Stimulated activated naive CD8-positive, alpha-beta T cell treated with anti-CD3 and anti-CD28 coated beads, Interleukin-15, Interleukin-2, amounts not matched to agents 100 U/mL and 50 U/mL, for 24 hours (primary cell): ENCODE measurements at regions not wholly inside any gene's neighbourhood (a gene's known extent, or its start where the extent isn't known, plus 50 kb on each side); places are given as distances from the start of the nearest gene placed in this dataset.

Source experiments
- ATAC-seq: fragments of 150-1000 bp; cut with Tn5 transposase; one replicate; pipeline ENCODE4 v1.10.0; 2021
- DNase-seq: peaks from one replicate; pipeline ENCODE4 v3.0.0; 2021

GRCh38 chr3:99500485-99500884 lies 137.9 kb upstream of the COL8A1 start:
- ATAC-seq, result no peak
- no peak for DNase-seq

GRCh38 chr3:99499235-99500158 lies 138.9 kb upstream of the COL8A1 start:
- DNase-seq (no peak), ATAC-seq (no peak)

DNA sequence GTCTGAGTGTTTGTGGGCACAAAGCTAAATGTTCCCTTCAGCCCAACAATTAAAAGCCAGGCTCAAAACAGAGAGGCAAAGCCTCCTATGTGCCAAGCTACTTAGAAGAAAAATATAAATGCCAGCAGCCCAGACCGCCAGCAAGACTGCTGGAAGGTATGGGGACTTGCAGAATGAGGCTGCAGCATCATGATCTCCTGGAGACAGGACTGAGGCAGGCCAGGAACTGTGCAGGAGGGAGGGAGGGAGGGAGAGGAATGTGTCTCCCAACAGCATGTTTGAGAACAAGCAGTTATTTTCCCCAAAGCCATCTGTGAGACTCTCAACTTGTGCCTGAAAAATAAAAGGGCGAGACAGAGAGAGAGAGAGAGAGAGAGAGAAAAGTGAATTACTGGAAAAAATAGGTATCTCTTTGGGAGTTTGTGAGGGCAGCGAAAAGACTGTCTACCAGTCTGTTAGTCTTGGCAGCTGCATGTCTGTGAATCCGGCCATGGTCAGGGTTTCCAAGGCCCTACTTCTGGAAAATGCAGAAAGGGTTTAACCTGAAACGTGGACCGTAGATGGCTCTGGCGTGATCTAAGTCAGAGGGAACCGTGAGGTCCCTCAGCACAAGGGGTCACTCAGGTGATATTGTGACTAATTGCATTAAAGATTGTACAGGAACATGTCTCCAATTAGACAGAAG lies 139.7 kb upstream of the COL8A1 start:
- no peak for DNase-seq
- ATAC-seq, result no peak

DNA sequence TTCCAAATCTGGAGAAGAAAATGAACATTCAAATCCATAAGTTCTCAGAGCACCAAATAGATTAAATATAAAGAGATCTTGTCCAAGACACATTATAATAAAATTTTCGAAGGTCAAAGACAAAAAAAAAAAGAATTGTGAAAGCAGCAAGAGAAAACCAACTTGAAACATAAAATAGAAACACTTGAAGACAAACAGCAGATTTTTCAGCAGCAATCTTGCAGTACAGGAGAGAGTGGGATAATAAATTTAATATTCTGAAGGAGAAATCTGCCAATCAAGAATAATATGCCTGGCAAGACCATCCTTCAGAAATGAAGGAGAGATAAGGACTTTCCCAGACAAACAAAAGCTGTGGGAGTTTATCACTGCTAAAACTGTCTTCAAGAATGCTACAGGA lies 150.5 kb upstream of the COL8A1 start:
- ATAC-seq, result no peak
- no peak for DNase-seq

GRCh38 chr3:99485286-99485685 lies 153.1 kb upstream of the COL8A1 start:
- ATAC-seq (no peak), DNase-seq (no peak)

GRCh38 chr3:99484871-99485270 lies 153.5 kb upstream of the COL8A1 start:
- DNase-seq, result no peak
- no peak for ATAC-seq

GRCh38 chr3:99483841-99484240 lies 154.6 kb upstream of the COL8A1 start:
- no peak for ATAC-seq
- DNase-seq, result no peak

DNA sequence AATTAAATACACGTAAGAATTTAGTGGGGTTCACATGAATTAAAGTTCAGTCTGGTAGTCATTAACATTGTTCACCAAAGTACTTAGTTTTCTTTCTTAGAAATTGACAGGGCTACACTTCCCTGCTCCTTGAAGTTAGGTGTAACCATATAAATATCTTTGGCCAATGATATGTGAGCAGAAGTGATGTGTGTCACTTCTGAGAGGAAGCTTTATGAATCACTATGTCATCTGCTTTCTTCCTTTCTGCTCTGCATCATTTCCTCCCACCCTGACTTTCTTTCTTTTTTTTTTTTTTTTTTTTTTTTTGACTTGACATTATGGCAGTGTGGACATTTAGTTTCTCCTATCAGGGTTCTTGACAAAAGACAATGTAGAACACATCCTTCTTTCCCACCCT lies 156.2 kb upstream of the COL8A1 start:
- DNase-seq (no peak), ATAC-seq (no peak)

DNA sequence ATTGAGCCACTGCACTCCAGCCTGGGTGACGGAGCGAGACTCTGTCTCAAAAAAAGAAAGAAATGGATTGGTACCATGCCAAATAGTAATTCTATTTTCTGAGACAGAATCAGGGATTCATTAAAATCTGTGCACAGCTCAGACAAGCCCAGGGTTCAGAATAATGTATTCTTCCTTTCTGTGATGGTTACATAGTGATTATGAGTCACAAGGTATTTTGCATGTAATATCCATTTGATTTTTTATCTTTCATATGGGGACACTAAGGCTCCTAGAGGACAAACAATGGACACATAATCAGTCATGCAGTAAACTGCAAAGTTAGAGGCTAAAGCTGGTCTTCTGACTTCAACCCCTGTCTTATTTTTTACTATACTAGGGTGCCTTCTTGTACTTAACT lies 156.8 kb upstream of the COL8A1 start:
- ATAC-seq (no peak), DNase-seq (no peak)

GRCh38 chr3:99479768-99480167 lies 158.6 kb upstream of the COL8A1 start:
- no peak for ATAC-seq
- no peak for DNase-seq

DNA sequence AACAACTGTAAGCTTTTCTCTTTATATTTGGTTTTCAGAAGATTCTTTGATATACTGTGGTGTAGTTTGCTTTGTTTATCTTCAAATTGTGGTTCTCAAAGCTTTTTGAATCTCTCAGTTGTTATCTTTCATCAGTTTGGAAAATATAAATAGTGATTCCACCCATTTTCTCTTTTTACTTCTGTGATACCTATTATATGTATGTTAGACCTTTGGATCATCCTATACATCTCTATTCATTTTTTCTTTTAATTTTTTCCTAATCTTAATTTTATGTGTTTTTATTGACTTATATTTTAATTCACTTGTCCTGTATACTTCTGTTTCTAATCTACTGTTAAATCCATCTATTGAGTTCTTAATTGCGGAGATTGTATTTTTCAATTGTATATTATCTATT lies 160.7 kb upstream of the COL8A1 start:
- DNase-seq, result no peak
- no peak for ATAC-seq

DNA sequence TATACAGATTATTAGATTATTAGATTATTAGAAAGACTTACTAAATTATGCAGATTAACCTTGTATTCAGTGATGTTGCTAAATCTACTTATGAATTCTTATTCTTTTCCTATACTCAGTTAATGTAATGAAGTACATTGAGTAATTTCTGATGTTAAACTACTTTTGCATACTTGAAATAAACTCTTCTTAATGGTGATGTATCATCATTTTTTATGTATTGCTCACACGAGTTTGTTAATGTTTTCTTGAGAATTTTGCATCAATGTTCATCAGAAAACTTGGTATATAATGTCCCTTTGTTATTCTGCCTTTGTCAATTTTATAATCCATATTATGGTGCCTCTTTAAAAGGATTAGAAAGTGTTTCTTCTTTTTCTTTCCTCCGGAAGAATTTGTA lies 163.2 kb upstream of the COL8A1 start:
- no peak for ATAC-seq
- no peak for DNase-seq

DNA sequence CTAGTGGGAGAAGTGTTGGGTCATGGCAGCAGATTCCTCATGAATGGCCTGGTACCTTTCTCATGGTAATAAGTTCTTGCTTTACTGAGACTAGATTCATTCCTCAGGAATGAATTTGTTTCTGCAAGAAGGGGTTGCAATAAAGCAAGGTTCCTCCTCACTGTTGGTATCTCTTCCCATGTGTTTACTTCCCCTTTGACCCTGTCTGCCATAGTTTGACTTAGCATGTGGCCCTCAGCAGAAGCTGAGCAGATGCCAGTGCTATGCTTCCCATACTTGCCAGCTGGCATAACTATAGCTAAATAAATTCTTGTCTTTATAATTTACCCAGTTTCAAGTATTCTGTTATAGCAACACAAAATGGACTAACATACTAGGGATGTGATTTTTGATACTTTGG lies 163.6 kb upstream of the COL8A1 start:
- no peak for ATAC-seq

DNA sequence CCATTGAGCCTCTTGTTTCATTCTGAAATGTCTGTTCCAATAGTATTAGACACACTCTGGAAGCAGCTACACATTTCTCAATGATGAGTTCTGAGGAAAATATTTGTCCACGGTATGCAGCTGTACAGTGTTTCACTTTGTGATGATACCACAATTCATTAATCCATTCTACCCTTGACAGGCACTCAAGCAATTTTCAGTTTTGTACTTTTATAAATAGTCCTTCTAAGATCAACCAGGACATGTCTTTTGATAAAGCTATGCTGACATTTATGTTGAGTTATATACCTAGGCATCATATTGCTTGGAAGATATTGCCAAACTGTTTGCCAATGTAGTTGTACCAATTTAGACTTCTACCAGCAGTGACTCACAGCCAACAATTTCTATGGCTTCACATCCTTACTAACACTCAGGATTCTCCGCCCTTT lies 165.1 kb upstream of the COL8A1 start:
- ATAC-seq, result no peak
- no peak for DNase-seq

More for the DNA sequence above, 163.6 kb upstream of the COL8A1 start:
- DNase-seq, result no peak

DNA sequence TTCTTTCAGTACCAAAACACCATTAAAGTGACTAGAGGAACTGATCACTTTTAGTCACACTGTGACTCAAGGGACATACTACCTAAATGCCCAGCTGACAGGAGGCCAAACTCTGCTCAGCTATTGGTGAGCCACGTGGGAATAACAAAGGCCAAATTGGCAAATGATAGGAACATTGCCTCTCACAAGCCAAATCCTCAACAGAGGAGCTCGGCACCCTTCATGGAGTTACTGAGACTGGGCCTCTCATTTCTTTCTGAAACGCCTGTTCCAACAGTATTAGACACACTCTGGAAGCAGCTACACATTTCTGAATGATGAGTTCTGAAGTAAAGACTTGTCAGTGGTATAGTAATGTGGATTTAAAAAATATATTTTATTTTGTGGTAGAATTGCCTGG lies 166.0 kb upstream of the COL8A1 start:
- DNase-seq, result no peak
- no peak for ATAC-seq

DNA sequence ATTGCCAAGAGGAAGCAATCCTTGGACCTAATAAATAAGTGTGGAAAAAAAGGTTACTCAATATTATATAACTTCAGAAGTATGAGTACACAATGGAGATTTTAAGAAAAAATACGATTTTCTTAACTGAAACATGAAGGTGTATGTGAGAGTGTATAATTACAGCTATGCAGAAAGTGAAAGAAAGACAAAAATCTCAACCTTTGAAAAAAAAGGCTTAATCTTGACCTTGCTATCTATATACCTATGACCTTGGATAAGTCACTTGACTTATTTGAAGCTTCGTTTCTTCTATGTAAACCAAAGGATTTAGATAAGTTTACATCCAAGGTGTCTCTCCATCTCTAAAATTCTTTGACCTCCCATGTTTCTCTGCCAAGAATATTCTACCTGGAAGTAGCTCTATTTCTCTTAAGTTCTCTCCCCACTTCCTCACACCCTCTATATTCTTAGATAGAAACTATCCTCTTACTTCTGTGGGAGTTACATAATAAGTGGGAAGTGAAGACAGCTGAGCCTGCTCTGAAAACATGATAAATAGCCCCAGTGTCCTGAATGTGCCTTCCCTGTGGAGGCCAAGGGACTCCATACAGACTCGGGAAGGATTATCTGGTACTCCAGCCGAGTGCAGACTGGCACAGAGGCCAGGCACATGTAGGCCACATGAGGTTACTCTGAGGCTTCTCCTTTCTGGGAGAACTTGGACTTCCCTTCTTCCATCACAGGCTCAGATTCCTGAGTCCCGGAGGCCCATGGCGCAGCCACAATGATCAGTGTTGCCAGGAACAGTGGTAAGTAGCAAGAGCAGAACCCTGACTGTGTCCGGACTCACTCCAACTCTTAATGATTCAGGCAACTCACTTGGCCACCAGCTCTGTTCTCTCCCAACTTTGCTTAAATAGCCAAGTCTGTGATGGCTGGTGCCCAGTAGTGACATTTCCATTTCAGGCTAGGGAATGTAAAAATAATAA lies 166.8 kb upstream of the COL8A1 start:
- ATAC-seq, result no peak
- no peak for DNase-seq

GRCh38 chr3:99470841-99471240 lies 167.6 kb upstream of the COL8A1 start:
- no peak for ATAC-seq
- DNase-seq, result no peak

- DNase-seq (no peak), ATAC-seq (no peak)
These were observed 169.5 kb upstream of the COL8A1 start for GRCh38 chr3:99468918-99469317.

GRCh38 chr3:99467420-99467819 lies 171.0 kb upstream of the COL8A1 start:
- no peak for ATAC-seq
- DNase-seq, result no peak

GRCh38 chr3:99466331-99466730 lies 172.1 kb upstream of the COL8A1 start:
- no peak for ATAC-seq
- DNase-seq, result no peak

GRCh38 chr3:99458013-99458412 lies 180.4 kb upstream of the COL8A1 start:
- no peak for ATAC-seq
- no peak for DNase-seq

GRCh38 chr3:99442599-99442998 lies 195.8 kb upstream of the COL8A1 start:
- no peak for ATAC-seq

More at GRCh38 chr3:99442599-99442998, 195.8 kb upstream of the COL8A1 start:
- no peak for DNase-seq
